Brain pericyte (primary cell): ENCODE measurements at regions not wholly inside any gene's neighbourhood (a gene's known extent, or its start where the extent isn't known, plus 50 kb on each side); places are given as distances from the start of the nearest gene placed in this dataset.

Experiments used
- DNase-seq: peaks from one replicate; pipeline ENCODE4 v3.0.0-alpha.2; 2012; ENCODE audit warnings: low read depth, low spot score

GRCh38 chr18:54100920-54101470, 123.5 kb downstream of the MBD2 start:
- DNase-seq: no peak

GRCh38 chr18:54100466-54100865, 124.0 kb downstream of the MBD2 start:
- DNase-seq: no peak

GRCh38 chr18:54094474-54094873, 130.0 kb downstream of the MBD2 start:
- DNase-seq: no peak

GRCh38 chr18:54090856-54091255, 133.6 kb downstream of the MBD2 start:
- DNase-seq: no peak

GRCh38 chr18:54089749-54090459, 134.6 kb downstream of the MBD2 start:
- DNase-seq: no peak

GRCh38 chr18:54086863-54087262, 137.6 kb downstream of the MBD2 start:
- DNase-seq: no peak

GRCh38 chr18:54086046-54086802, 138.2 kb downstream of the MBD2 start:
- no peak for DNase-seq

GRCh38 chr18:54080858-54081257, 143.6 kb downstream of the MBD2 start:
- DNase-seq: no peak

- no peak for DNase-seq
These were observed 148.3 kb downstream of the MBD2 start for GRCh38 chr18:54076166-54076565.

GRCh38 chr18:54075689-54076088, 148.8 kb downstream of the MBD2 start:
- DNase-seq: no peak

- no peak for DNase-seq
These were observed 154.7 kb downstream of the MBD2 start for GRCh38 chr18:54069729-54070128.

- no peak for DNase-seq
These were observed 164.0 kb downstream of the MBD2 start for GRCh38 chr18:54060343-54061005.

GRCh38 chr18:54052732-54053429, 171.6 kb downstream of the MBD2 start:
- no peak for DNase-seq

- DNase-seq: no peak
These were observed 172.2 kb downstream of the MBD2 start for GRCh38 chr18:54052259-54052658.

GRCh38 chr18:54043484-54044251, 180.8 kb downstream of the MBD2 start:
- no peak for DNase-seq

- no peak for DNase-seq
These were observed 188.5 kb downstream of the MBD2 start for GRCh38 chr18:54035927-54036326.

- DNase-seq: no peak
These were observed 191.4 kb downstream of the MBD2 start for GRCh38 chr18:54033052-54033451.

- no peak for DNase-seq
These were observed 192.1 kb downstream of the MBD2 start for GRCh38 chr18:54032412-54032811.

GRCh38 chr18:54031243-54031642, 193.2 kb downstream of the MBD2 start:
- no peak for DNase-seq

- DNase-seq: no peak
These were observed 194.0 kb downstream of the MBD2 start for GRCh38 chr18:54030434-54030833.

GRCh38 chr18:54023471-54023870, 201.0 kb downstream of the MBD2 start:
- peak; percentile 24 for DNase-seq
